OCI-LY3 (cell line): ENCODE measurements at regions not wholly inside any gene's neighbourhood (a gene's known extent, or its start where the extent isn't known, plus 50 kb on each side); places are given as distances from the start of the nearest gene placed in this dataset.
"Not testable (repeated sequence)": the region's sequence is repeated elsewhere in the genome, so short reads cannot be mapped to it uniquely, and the experiment has no call there.

Source experiments
- H2AFZ ChIP-seq: fragments of 200-600, 300-600 bp; shearing (Covaris generic); 2 replicates; pipeline ENCODE4 v1.6.0; 2014; ENCODE audit warnings: antibody characterized with exemption, low read depth, low read length
- H3K27ac ChIP-seq: fragments of 200-600, 300-600 bp; sonication (generic); 2 replicates; pipeline ENCODE4 v1.5.1; 2014; ENCODE audit warnings: mild to moderate bottlenecking, low read length, moderate library complexity, mixed read lengths
- H3K27me3 ChIP-seq: fragments of 200-600, 300-600 bp; sonication (generic); 2 replicates; pipeline ENCODE4 v1.6.1; 2014; ENCODE audit warnings: low read depth, low read length, mixed read lengths
- H3K36me3 ChIP-seq: fragments of 200-600, 300-600 bp; sonication (generic); replicated peaks from 2 replicates; pipeline ENCODE3; 2014; ENCODE audit warnings: low read depth, low read length, mixed read lengths
- H3K4me1 ChIP-seq: fragments of 300-600, 200-600 bp; sonication (generic); 2 replicates; pipeline ENCODE4 v1.6.1; 2014; ENCODE audit warnings: low read length, mixed read lengths
- H3K4me2 ChIP-seq: fragments of 200-600, 300-600 bp; sonication (generic); 2 replicates; pipeline ENCODE4 v1.6.1; 2014; ENCODE audit warnings: low read length, mixed read lengths
- H3K4me3 ChIP-seq: fragments of 300-600, 200-600 bp; sonication (generic); 2 replicates; pipeline ENCODE4 v1.5.1; 2014; ENCODE audit warnings: antibody characterized with exemption, mild to moderate bottlenecking, low read length, moderate library complexity
- H3K79me2 ChIP-seq: fragments of 300-600, 200-600 bp; shearing (Covaris generic); 2 replicates; pipeline ENCODE4 v1.6.1; 2014; ENCODE audit warnings: mild to moderate bottlenecking, low read length, mixed read lengths
- H3K9ac ChIP-seq: fragments of 300-600, 200-600 bp; shearing (Covaris generic); 2 replicates; pipeline ENCODE4 v1.6.0; 2014; ENCODE audit warnings: mild to moderate bottlenecking, low read length, moderate library complexity
- H3K9me3 ChIP-seq: fragments of 200-600, 300-600 bp; shearing (Covaris generic); 2 replicates; pipeline ENCODE4 v1.6.1; 2014; ENCODE audit warnings: low read length, mixed read lengths; ENCODE audit not compliant: insufficient read depth
- H4K20me1 ChIP-seq: fragments of 200-600, 300-600 bp; sonication (generic); 2 replicates; pipeline ENCODE4 v1.6.1; 2016; ENCODE audit warnings: low read length, mixed read lengths; ENCODE audit not compliant: insufficient read depth
- CTCF ChIP-seq: fragments of 200-600, 300-600 bp; sonication (generic); IDR thresholded peaks from 2 replicates; pipeline ENCODE4 v1.5.1; 2014; ENCODE audit warnings: antibody characterized with exemption, low read length, low read depth
- EZH2phosphoT487 ChIP-seq: fragments of 200-600 bp; shearing (Covaris generic); IDR thresholded peaks from 2 replicates; pipeline ENCODE4 v1.6.1; 2018; ENCODE audit warnings: antibody characterized with exemption, mixed run types, low read depth

- TF ChIP-seq CTCF, result no peak
- no peak for TF ChIP-seq EZH2phosphoT487
- Histone ChIP-seq H3K4me3 (no peak overlapping the region), H3K9ac (no peak overlapping the region), H3K27me3 (no peaks in the 10 kb centered on the region), H2AFZ (no peak overlapping the region), H3K27ac (no peak overlapping the region), H3K79me2 (no peaks in the 10 kb centered on the region), H4K20me1 (no peaks in the 10 kb centered on the region), H3K4me2 (no peak overlapping the region), H3K36me3 (no peaks in the 10 kb centered on the region), H3K9me3 (no peaks in the 10 kb centered on the region), H3K4me1 (peaks cover 5% of the 10 kb centered on the region)
These were observed 157.1 kb downstream of the CRPPA start for GRCh38 chr7:16264036-16264819.

- not testable (repeated sequence) for H3K79me2 ChIP-seq, H3K27me3 ChIP-seq, H2AFZ ChIP-seq, H4K20me1 ChIP-seq, H3K36me3 ChIP-seq, H3K9me3 ChIP-seq, H3K4me1 ChIP-seq, H3K4me2 ChIP-seq, H3K27ac ChIP-seq, H3K9ac ChIP-seq, H3K4me3 ChIP-seq
These were observed 158.0 kb downstream of the CRPPA start for GRCh38 chr7:16263377-16263776.

- Histone ChIP-seq H3K79me2 (no peaks in the 10 kb centered on the region), H3K9ac (no peak overlapping the region)
- TF ChIP-seq EZH2phosphoT487 (no peak), CTCF (no peak)
These were observed 159.7 kb downstream of the CRPPA start for GRCh38 chr7:16261654-16262053.

GRCh38 chr7:16261100-16261499 is 160.2 kb downstream of the CRPPA start:
- Histone ChIP-seq H3K4me1 (peaks cover 5% of the 10 kb centered on the region), H3K79me2 (no peaks in the 10 kb centered on the region), H3K4me3 (no peak overlapping the region), H4K20me1 (no peaks in the 10 kb centered on the region), H3K27ac (no peak overlapping the region), H3K4me2 (no peak overlapping the region), H3K36me3 (no peaks in the 10 kb centered on the region), H3K27me3 (no peaks in the 10 kb centered on the region), H3K9ac (no peak overlapping the region), H3K9me3 (no peaks in the 10 kb centered on the region), H2AFZ (no peak overlapping the region)
- TF ChIP-seq CTCF, result no peak
- no peak for TF ChIP-seq EZH2phosphoT487

More at GRCh38 chr7:16261654-16262053, 159.7 kb downstream of the CRPPA start:
- H3K4me2 ChIP-seq, result no peak overlapping the region
- H3K4me3 ChIP-seq, result no peak overlapping the region
- no peaks in the 10 kb centered on the region for H4K20me1 ChIP-seq
- no peaks in the 10 kb centered on the region for H3K36me3 ChIP-seq
- no peaks in the 10 kb centered on the region for H3K9me3 ChIP-seq
- H2AFZ ChIP-seq, result no peak overlapping the region
- H3K27me3 ChIP-seq, result no peaks in the 10 kb centered on the region
- H3K4me1 ChIP-seq, result peaks cover 5% of the 10 kb centered on the region
- no peak overlapping the region for H3K27ac ChIP-seq
